SK-N-MC (cell line): ENCODE measurements at regions not wholly inside any gene's neighbourhood (a gene's known extent, or its start where the extent isn't known, plus 50 kb on each side); places are given as distances from the start of the nearest gene placed in this dataset.

Experiments
- DNase-seq: peaks from one replicate; pipeline ENCODE4 v3.0.0-alpha.2; 2011; ENCODE audit warnings: low read depth, low spot score
- H3K27ac ChIP-seq: fragments of 200-600 bp; sonication (generic); 2 replicates; pipeline ENCODE4 v1.5.1; 2016; ENCODE audit warnings: mixed run types
- H3K36me3 ChIP-seq: fragments of 200-600 bp; sonication (generic); 2 replicates; pipeline ENCODE4 v1.6.1; 2017; ENCODE audit warnings: antibody characterized with exemption, low read length, mixed read lengths; ENCODE audit not compliant: insufficient read depth
- H3K4me3 ChIP-seq: fragments of 200-600 bp; sonication (generic); 2 replicates; pipeline ENCODE4 v1.5.1; 2016
- H3K9ac ChIP-seq: fragments of 200-600 bp; sonication (generic); 2 replicates; pipeline ENCODE4 v1.8.0; 2017; ENCODE audit warnings: mixed run types, mixed read lengths; ENCODE audit not compliant: insufficient read length
- H3K9me3 ChIP-seq: fragments of 200-600 bp; sonication (generic); 2 replicates; pipeline ENCODE4 v1.6.1; 2017; ENCODE audit warnings: low read depth, mild to moderate bottlenecking, antibody characterized with exemption, low read length, moderate library complexity, mixed read lengths
- EZH2 ChIP-seq: fragments of 200-600 bp; sonication (generic); IDR thresholded peaks from one replicate; pipeline ENCODE4 v1.6.1; 2017; ENCODE audit warnings: antibody characterized with exemption
- FOXP2 ChIP-seq: optimal IDR thresholded peaks from 2 replicates; pipeline ENCODE3; 2011; ENCODE audit warnings: mild to moderate bottlenecking, moderate library complexity; ENCODE audit not compliant: insufficient read depth; ENCODE audit errors: extremely low read length, control extremely low read depth
- POLR2AphosphoS5 ChIP-seq: IDR thresholded peaks from 2 replicates; pipeline ENCODE4 v1.6.1; 2012; ENCODE audit warnings: mild to moderate bottlenecking, low read depth, low read length, borderline replicate concordance

GRCh38 chrX:110440016-110440805 lies 81.6 kb downstream of the RTL9 start:
- Histone ChIP-seq H3K9ac (no peak overlapping the region), H3K9me3 (no peaks in the 10 kb centered on the region)
- TF ChIP-seq POLR2AphosphoS5: no peak
- no peak for TF ChIP-seq FOXP2
- TF ChIP-seq EZH2: no peak

GRCh38 chrX:110442635-110443034 lies 84.0 kb downstream of the RTL9 start:
- no peaks in the 10 kb centered on the region for H3K36me3 ChIP-seq
- TF ChIP-seq EZH2 (no peak), POLR2AphosphoS5 (no peak), FOXP2 (no peak)
- H3K9me3 ChIP-seq: no peaks in the 10 kb centered on the region
- no peak for DNase-seq
- no peak overlapping the region for H3K9ac ChIP-seq
- no peak overlapping the region for H3K27ac ChIP-seq
- no peak overlapping the region for H3K4me3 ChIP-seq

More at GRCh38 chrX:110440016-110440805, 81.6 kb downstream of the RTL9 start:
- Histone ChIP-seq H3K27ac (no peak overlapping the region), H3K36me3 (no peaks in the 10 kb centered on the region), H3K4me3 (no peak overlapping the region)
- DNase-seq: no peak

GRCh38 chrX:110444996-110445395 lies 86.3 kb downstream of the RTL9 start:
- Histone ChIP-seq H3K4me3 (no peak overlapping the region), H3K9me3 (no peaks in the 10 kb centered on the region), H3K36me3 (no peaks in the 10 kb centered on the region), H3K9ac (no peak overlapping the region), H3K27ac (no peak overlapping the region)
- TF ChIP-seq POLR2AphosphoS5: no peak
- no peak for DNase-seq

- no peak overlapping the region for H3K9ac ChIP-seq
- no peaks in the 10 kb centered on the region for H3K36me3 ChIP-seq
- DNase-seq: no peak
- no peak overlapping the region for H3K4me3 ChIP-seq
- H3K9me3 ChIP-seq: no peaks in the 10 kb centered on the region
- TF ChIP-seq EZH2 (no peak), FOXP2 (no peak), POLR2AphosphoS5 (no peak)
- no peak overlapping the region for H3K27ac ChIP-seq
These were observed 89.8 kb downstream of the RTL9 start for GRCh38 chrX:110448459-110448858.

GRCh38 chrX:110449312-110449711 lies 90.7 kb downstream of the RTL9 start:
- DNase-seq: no peak
- no peak overlapping the region for H3K9ac ChIP-seq
- no peak overlapping the region for H3K27ac ChIP-seq
- no peaks in the 10 kb centered on the region for H3K9me3 ChIP-seq
- H3K4me3 ChIP-seq: no peak overlapping the region
- H3K36me3 ChIP-seq: no peaks in the 10 kb centered on the region
- TF ChIP-seq EZH2 (no peak), POLR2AphosphoS5 (no peak), FOXP2 (no peak)

GRCh38 chrX:110450050-110450449 lies 91.4 kb downstream of the RTL9 start:
- Histone ChIP-seq H3K36me3 (no peaks in the 10 kb centered on the region), H3K9ac (no peak overlapping the region), H3K27ac (no peak overlapping the region), H3K4me3 (no peak overlapping the region), H3K9me3 (no peaks in the 10 kb centered on the region)
- TF ChIP-seq EZH2 (no peak), FOXP2 (no peak), POLR2AphosphoS5 (no peak)
- DNase-seq: peak; percentile 32

- TF ChIP-seq EZH2 (no peak), POLR2AphosphoS5 (no peak)
- H3K9ac ChIP-seq: no peak overlapping the region
- no peak for DNase-seq
These were observed 95.7 kb downstream of the RTL9 start for GRCh38 chrX:110454336-110454735.

GRCh38 chrX:110462957-110463356 lies 104.3 kb downstream of the RTL9 start:
- Histone ChIP-seq H3K9me3 (no peaks in the 10 kb centered on the region), H3K36me3 (no peaks in the 10 kb centered on the region), H3K4me3 (no peak overlapping the region), H3K27ac (no peak overlapping the region), H3K9ac (no peak overlapping the region)
- no peak for DNase-seq
- no peak for TF ChIP-seq FOXP2
- TF ChIP-seq POLR2AphosphoS5: no peak
- no peak for TF ChIP-seq EZH2

More at GRCh38 chrX:110454336-110454735, 95.7 kb downstream of the RTL9 start:
- no peaks in the 10 kb centered on the region for H3K36me3 ChIP-seq
- no peak overlapping the region for H3K27ac ChIP-seq
- no peaks in the 10 kb centered on the region for H3K9me3 ChIP-seq
- H3K4me3 ChIP-seq: no peak overlapping the region

- no peak overlapping the region for H3K4me3 ChIP-seq
- no peaks in the 10 kb centered on the region for H3K9me3 ChIP-seq
- DNase-seq: no peak
- H3K27ac ChIP-seq: no peak overlapping the region
- no peaks in the 10 kb centered on the region for H3K36me3 ChIP-seq
- TF ChIP-seq EZH2 (no peak), FOXP2 (no peak), POLR2AphosphoS5 (no peak)
- H3K9ac ChIP-seq: no peak overlapping the region
These were observed 108.1 kb downstream of the RTL9 start for GRCh38 chrX:110466790-110467189.
